ENCODE measurements at regions not wholly inside any gene's neighbourhood (a gene's known extent, or its start where the extent isn't known, plus 50 kb on each side); places are given as distances from the start of the nearest gene placed in this dataset.

- no peaks in the 10 kb centered on the region for H4K20me1 ChIP-seq (ENCODE audit: control insufficient read depth, insufficient read depth, low read length, poor library complexity, severe bottlenecking)
- no peak overlapping the region for H3K27ac ChIP-seq (ENCODE audit: low read length in 2 of 2)
- no peak overlapping the region for H3K4me3 ChIP-seq (ENCODE audit: control extremely low read depth in 1 of 5, extremely low read depth in 1 of 5, insufficient read depth in 1 of 5, low read depth in 2 of 5, low read length in 4 of 5)
- ChIA-PET CTCF (no interaction called here), POLR2A (no interaction called here)
- H3K36me3 ChIP-seq (replicated peaks in 1 of 2; ENCODE audit: control extremely low read depth in 1 of 2, control insufficient read depth in 1 of 2, extremely low read depth in 1 of 2, insufficient read depth in 2 of 2, low read length in 1 of 2) = no peaks in the 10 kb centered on the region
- no peaks in the 10 kb centered on the region for H3K79me2 ChIP-seq (ENCODE audit: control insufficient read depth, insufficient read depth, low read length)
- no peak for DNase-seq
- H2AFZ ChIP-seq (ENCODE audit: insufficient read depth, low read depth, low read length, poor library complexity, severe bottlenecking) = no peak overlapping the region
- H3K9me3 ChIP-seq (ENCODE audit: control extremely low read depth in 1 of 3, control insufficient read depth in 2 of 3, insufficient read depth in 1 of 3, low read length in 2 of 3) = peaks cover 0 to 9% (median 0%) of the 10 kb centered on the region in 3 donors
- H3K4me3 Mint-ChIP-seq = no peak overlapping the region
- H3K4me1 Mint-ChIP-seq = no peaks in the 10 kb centered on the region
- 88% methylated on average over 7 of the region's 8 CpGs for WGBS (ENCODE audit: insufficient coverage)
- H3K27me3 ChIP-seq (replicated peaks in 1 of 4; ENCODE audit: control extremely low read depth in 1 of 4, control insufficient read depth in 3 of 4, insufficient read depth in 4 of 4, low read length in 3 of 4) = peaks cover 0 to under 1% (median 0%) of the 10 kb centered on the region in 4 experiments
- peaks cover 6% of the 10 kb centered on the region for H3K9me3 Mint-ChIP-seq (ENCODE audit: insufficient read depth)
- TF ChIP-seq CTCF (IDR thresholded peaks at IDR 0.05) (no peak), EZH2 (IDR thresholded peaks at IDR 0.05; ENCODE audit: borderline replicate concordance, insufficient read depth, low read depth, low read length, poor library complexity, severe bottlenecking) (no peak)
- no peaks in the 10 kb centered on the region for H3K4me1 ChIP-seq (ENCODE audit: control insufficient read depth in 2 of 2, insufficient read depth in 2 of 2, low read length in 2 of 2)
- H3K9ac ChIP-seq (ENCODE audit: low read length) = no peak overlapping the region
- no peaks in the 10 kb centered on the region for H3K27me3 Mint-ChIP-seq
- no peak for ATAC-seq (ENCODE audit: low read depth)
- no peak overlapping the region for H3K27ac Mint-ChIP-seq
- no peak overlapping the region for H3K4me2 ChIP-seq (replicated peaks; ENCODE audit: low read depth, low read length, poor library complexity, severe bottlenecking)
- intact Hi-C loops (cut with micrococcal nuclease) = no loop called here
These were observed 143.4 kb downstream of the TBXT start for GRCh38 chr6:166024252-166024651.

- DNase-seq (no peak), ATAC-seq (ENCODE audit: low read depth) (no peak)
- Histone ChIP-seq H3K9me3 (ENCODE audit: control extremely low read depth in 1 of 3, control insufficient read depth in 2 of 3, insufficient read depth in 1 of 3, low read length in 2 of 3) (peaks cover 0 to 12% (median 0%) of the 10 kb centered on the region in 3 donors), H3K79me2 (ENCODE audit: control insufficient read depth, insufficient read depth, low read length) (no peaks in the 10 kb centered on the region), H2AFZ (ENCODE audit: insufficient read depth, low read depth, low read length, poor library complexity, severe bottlenecking) (no peak overlapping the region), H3K9ac (ENCODE audit: low read length) (no peak overlapping the region), H3K27me3 (replicated peaks in 1 of 4; ENCODE audit: control extremely low read depth in 1 of 4, control insufficient read depth in 3 of 4, insufficient read depth in 4 of 4, low read length in 3 of 4) (no peaks in the 10 kb centered on the region), H3K4me2 (replicated peaks; ENCODE audit: low read depth, low read length, poor library complexity, severe bottlenecking) (no peak overlapping the region), H3K4me1 (ENCODE audit: control insufficient read depth in 2 of 2, insufficient read depth in 2 of 2, low read length in 2 of 2) (no peaks in the 10 kb centered on the region), H3K4me3 (ENCODE audit: control extremely low read depth in 1 of 5, extremely low read depth in 1 of 5, insufficient read depth in 1 of 5, low read depth in 2 of 5, low read length in 4 of 5) (no peak overlapping the region), H3K27ac (ENCODE audit: low read length in 2 of 2) (no peak overlapping the region), H3K36me3 (replicated peaks in 1 of 2; ENCODE audit: control extremely low read depth in 1 of 2, control insufficient read depth in 1 of 2, extremely low read depth in 1 of 2, insufficient read depth in 2 of 2, low read length in 1 of 2) (no peaks in the 10 kb centered on the region), H4K20me1 (ENCODE audit: control insufficient read depth, insufficient read depth, low read length, poor library complexity, severe bottlenecking) (no peaks in the 10 kb centered on the region)
- no peaks in the 10 kb centered on the region for H3K27me3 Mint-ChIP-seq
- ChIA-PET POLR2A (no interaction called here), CTCF (no interaction called here)
- H3K9me3 Mint-ChIP-seq (ENCODE audit: insufficient read depth) = peaks cover 6% of the 10 kb centered on the region
- H3K4me1 Mint-ChIP-seq = no peaks in the 10 kb centered on the region
- WGBS (ENCODE audit: insufficient coverage) = 85% methylated on average over 5 of the region's 5 CpGs
- H3K27ac Mint-ChIP-seq = no peak overlapping the region
- H3K4me3 Mint-ChIP-seq = no peak overlapping the region
- TF ChIP-seq CTCF (IDR thresholded peaks at IDR 0.05) = no peak
- TF ChIP-seq EZH2 (IDR thresholded peaks at IDR 0.05; ENCODE audit: borderline replicate concordance, insufficient read depth, low read depth, low read length, poor library complexity, severe bottlenecking) = no peak
- intact Hi-C loops (cut with micrococcal nuclease) = no loop called here
These were observed 144.2 kb downstream of the TBXT start for GRCh38 chr6:166023273-166023989.

Data from B cell (primary cell).